ENCODE measurements at regions not wholly inside any gene's neighbourhood (a gene's known extent, or its start where the extent isn't known, plus 50 kb on each side); places are given as distances from the start of the nearest gene placed in this dataset.

GRCh38 chr9:78521680-78522079 lies 224.8 kb downstream of the PSAT1 start:
- Histone ChIP-seq H3K4me1 (no peaks in the 10 kb centered on the region), H3K9me3 (peaks cover 0 to 45% of the 10 kb centered on the region in 2 donors), H3K36me3 (no peaks in the 10 kb centered on the region), H3K4me3 (no peak overlapping the region), H3K27me3 (no peaks in the 10 kb centered on the region), H3K27ac (no peak overlapping the region)
- intact Hi-C loops (cut with DNase I), result no loop called here
- DNase-seq (no peak), ATAC-seq (no peak)
- TF ChIP-seq CTCF (IDR thresholded peaks at IDR 0.05), result no peak

- no peaks in the 10 kb centered on the region for H3K36me3 ChIP-seq
- peaks cover 0 to 17% of the 10 kb centered on the region in 2 donors for H3K9me3 ChIP-seq
- no peak overlapping the region for H3K4me3 ChIP-seq
- intact Hi-C loops (cut with DNase I), result no loop called here
- no peak for ATAC-seq
- no peak overlapping the region for H3K27ac ChIP-seq
- H3K4me1 ChIP-seq, result no peaks in the 10 kb centered on the region
- H3K27me3 ChIP-seq, result no peaks in the 10 kb centered on the region
- no peak for TF ChIP-seq CTCF (IDR thresholded peaks at IDR 0.05)
- DNase-seq, result no peak
Measured at GRCh38 chr9:78525986-78526560, 229.1 kb downstream of the PSAT1 start.

- DNase-seq, result no peak
- Histone ChIP-seq H3K4me3 (no peak overlapping the region), H3K36me3 (no peaks in the 10 kb centered on the region), H3K27me3 (no peaks in the 10 kb centered on the region), H3K27ac (no peak overlapping the region), H3K4me1 (no peaks in the 10 kb centered on the region), H3K9me3 (peaks cover 0 to 2% of the 10 kb centered on the region in 2 donors)
- ATAC-seq, result no peak
- TF ChIP-seq CTCF (IDR thresholded peaks at IDR 0.05), result no peak
- intact Hi-C loops (cut with DNase I), result no loop called here
Measured at GRCh38 chr9:78533500-78533899, 236.6 kb downstream of the PSAT1 start.

GRCh38 chr9:78539188-78539587 lies 242.3 kb downstream of the PSAT1 start:
- no peaks in the 10 kb centered on the region for H3K4me1 ChIP-seq
- H3K9me3 ChIP-seq, result peaks cover 0 to 2% of the 10 kb centered on the region in 2 donors
- H3K27ac ChIP-seq, result no peak overlapping the region
- ATAC-seq (no peak), DNase-seq (no peak)
- no peaks in the 10 kb centered on the region for H3K27me3 ChIP-seq
- no peak overlapping the region for H3K4me3 ChIP-seq
- no peak for TF ChIP-seq CTCF (IDR thresholded peaks at IDR 0.05)
- H3K36me3 ChIP-seq, result no peaks in the 10 kb centered on the region
- intact Hi-C loops (cut with DNase I), result no loop called here

GRCh38 chr9:78539904-78540303 lies 243.0 kb downstream of the PSAT1 start:
- intact Hi-C loops (cut with DNase I), result no loop called here
- Histone ChIP-seq H3K27me3 (no peaks in the 10 kb centered on the region), H3K4me3 (no peak overlapping the region)

More at GRCh38 chr9:78539904-78540303, 243.0 kb downstream of the PSAT1 start:
- no peak for TF ChIP-seq CTCF (IDR thresholded peaks at IDR 0.05)
- ATAC-seq, result no peak
- Histone ChIP-seq H3K9me3 (peaks cover 0 to 1% of the 10 kb centered on the region in 2 donors), H3K36me3 (no peaks in the 10 kb centered on the region), H3K27ac (no peak overlapping the region), H3K4me1 (no peaks in the 10 kb centered on the region)
- DNase-seq, result no peak

Data from left lung (tissue), 4 donors.